GM19452 (cell line): ENCODE measurements at regions not wholly inside any gene's neighbourhood (a gene's known extent, or its start where the extent isn't known, plus 50 kb on each side); places are given as distances from the start of the nearest gene placed in this dataset.
"Not testable (repeated sequence)": the region's sequence is repeated elsewhere in the genome, so short reads cannot be mapped to it uniquely, and the experiment has no call there.

Experiments used
- ATAC-seq: cut with Tn5 transposase; IDR thresholded peaks from one replicate; pipeline ENCODE4 v1.9.1; 2021; ENCODE audit not compliant: unreplicated experiment

GRCh38 chr9:96157675-96158074, 144.3 kb downstream of the HSD17B3 start:
- ATAC-seq: no peak

GRCh38 chr9:96156171-96156974, 145.6 kb downstream of the HSD17B3 start:
- no peak for ATAC-seq

- ATAC-seq: no peak
Observed at GRCh38 chr9:96154081-96154480, 147.9 kb downstream of the HSD17B3 start.

GRCh38 chr9:96152550-96152949, 149.4 kb downstream of the HSD17B3 start:
- ATAC-seq: no peak

DNA sequence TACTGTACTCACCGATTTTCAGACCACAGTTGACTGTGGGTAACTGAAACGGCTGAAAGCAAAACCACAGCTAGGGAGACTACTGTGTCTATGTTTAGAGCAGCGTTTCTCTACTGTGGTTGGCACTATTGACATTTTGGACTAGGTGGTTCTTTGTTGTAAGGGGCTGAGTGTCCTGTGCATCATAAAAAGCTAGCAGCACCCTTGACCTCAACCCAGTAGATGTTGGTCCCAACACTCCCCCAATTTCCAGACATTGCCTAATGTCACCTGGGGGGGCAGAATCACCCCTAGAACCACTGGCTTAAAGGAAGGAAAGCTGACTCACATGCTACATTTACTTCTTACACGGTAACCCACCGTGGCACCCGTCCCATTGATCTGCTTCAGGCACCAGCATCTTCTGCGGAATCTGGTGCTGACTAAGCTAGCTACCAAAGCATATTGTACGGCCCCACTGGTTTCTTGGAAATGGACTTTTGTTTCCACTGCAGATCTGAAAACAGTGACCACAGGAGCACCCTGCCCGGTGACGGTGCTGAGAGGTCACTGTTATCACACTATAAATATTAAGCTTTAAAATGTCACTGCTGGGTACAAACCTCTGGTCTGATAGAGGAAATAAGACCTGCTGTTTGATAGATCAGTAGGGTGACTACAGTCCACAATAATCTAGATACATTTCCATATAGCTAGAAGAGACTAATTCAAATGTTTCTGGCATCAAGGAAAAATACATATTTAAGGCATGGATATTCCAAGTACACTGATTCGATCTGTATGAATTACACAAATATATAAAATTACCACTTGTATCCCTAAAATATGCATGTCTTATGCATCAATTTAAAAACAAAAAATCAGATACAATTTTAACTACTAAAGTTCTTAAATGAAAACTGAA, 151.4 kb downstream of the HSD17B3 start:
- ATAC-seq: peak; percentile 92

- ATAC-seq: peak; percentile 55
Observed at GRCh38 chr9:96149533-96150280, 152.3 kb downstream of the HSD17B3 start.

DNA sequence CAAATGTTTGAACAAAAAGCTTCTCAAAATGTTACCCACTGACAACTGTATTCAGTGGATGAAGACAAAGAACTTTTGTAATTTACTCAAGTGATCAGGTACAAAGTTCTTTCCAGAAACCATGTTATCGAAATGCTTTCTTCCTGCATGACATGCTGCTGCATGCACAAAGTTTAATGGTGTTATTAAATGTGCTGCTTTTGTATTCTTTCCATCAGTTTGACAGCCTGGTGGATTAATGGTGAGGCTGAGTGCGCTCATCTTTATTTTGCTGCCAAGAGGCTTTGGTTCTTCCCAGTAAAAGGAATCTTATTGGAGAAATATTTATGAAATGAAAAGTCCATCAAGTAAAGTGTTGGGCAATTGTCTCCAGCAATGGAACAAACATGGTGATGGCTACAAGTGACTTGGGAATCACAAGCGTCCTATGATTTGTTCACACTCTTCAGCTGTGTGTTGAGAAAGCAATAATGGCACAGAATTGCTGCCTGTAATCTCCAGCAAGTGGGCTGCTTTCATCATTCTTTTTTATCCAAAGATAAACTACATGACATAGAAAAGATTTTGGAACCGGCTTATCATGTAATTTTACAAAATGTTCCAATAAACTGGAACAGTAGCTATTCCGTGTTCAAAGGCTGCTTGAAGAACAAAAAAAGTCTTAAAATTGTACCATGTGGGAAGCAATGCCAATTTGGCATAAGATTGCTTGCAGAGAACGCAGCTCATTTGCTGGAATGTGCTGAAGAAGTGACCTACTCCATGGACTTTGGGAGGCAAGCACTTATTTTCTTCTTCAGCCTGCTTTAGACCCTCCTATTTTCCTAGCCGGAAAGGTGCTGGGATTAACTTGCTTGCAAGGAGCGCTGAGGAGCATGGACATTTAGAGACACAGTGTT, 153.1 kb downstream of the HSD17B3 start:
- ATAC-seq: no peak

GRCh38 chr9:96147029-96147428, 154.9 kb downstream of the HSD17B3 start:
- not testable (repeated sequence) for ATAC-seq

- no peak for ATAC-seq
Observed at GRCh38 chr9:96141666-96142065, 160.3 kb downstream of the HSD17B3 start.

DNA sequence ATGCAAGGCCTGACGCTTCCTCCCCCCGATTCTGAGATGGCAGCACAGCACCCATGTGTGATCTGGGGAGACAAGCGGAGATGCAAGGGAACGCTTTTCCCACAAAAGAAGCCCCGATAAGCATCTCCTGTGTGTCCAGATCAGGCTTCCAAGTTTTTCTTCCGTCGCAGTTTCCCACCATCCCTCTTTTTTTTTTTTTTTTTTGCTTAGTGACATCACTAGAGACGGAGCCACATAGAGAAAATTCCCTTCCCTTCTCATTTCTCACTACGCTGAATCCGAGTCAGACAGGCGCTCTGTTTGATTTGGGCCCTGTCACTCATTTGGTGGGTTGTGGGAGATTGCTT, 160.9 kb downstream of the HSD17B3 start:
- ATAC-seq: no peak

DNA sequence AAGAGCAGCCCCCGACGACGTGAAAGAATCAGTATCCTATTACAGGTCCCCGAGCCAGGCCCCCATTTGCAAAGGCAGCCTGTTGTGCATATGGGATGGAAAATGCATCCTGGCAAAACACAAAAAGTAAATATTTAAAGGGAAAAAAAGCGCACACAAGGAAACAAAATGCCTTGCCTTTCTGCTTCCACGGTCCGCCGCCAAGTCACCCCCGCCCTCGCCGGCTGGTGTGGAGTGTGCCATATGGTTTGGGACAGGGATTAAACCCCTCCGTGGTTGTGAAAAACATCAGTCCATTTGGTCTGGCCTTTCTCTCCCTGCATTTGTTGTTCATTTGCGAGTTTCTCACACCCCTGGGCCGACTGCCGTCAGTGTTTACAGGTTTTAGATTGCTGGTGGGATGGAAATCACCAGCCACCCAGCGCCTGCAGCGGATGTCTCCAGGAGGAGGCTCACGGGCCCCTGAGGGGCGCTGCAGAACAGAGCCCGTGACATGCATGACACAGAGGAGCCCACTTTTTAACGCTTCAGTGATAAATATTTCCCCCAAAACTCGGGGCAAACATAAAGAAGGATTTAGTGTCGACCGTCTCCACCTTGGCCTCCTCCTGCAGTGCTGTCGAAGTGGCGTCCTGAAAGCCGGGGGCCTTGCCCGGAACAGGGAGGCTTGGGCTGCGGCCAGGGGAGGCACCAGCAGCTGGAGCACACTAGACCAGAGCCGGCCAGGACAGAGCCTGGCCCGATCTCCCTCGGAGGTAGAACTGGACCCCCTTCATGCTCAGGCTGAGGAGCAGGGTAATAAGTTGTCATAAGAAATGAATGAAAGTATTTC, 161.5 kb downstream of the HSD17B3 start:
- ATAC-seq: no peak

DNA sequence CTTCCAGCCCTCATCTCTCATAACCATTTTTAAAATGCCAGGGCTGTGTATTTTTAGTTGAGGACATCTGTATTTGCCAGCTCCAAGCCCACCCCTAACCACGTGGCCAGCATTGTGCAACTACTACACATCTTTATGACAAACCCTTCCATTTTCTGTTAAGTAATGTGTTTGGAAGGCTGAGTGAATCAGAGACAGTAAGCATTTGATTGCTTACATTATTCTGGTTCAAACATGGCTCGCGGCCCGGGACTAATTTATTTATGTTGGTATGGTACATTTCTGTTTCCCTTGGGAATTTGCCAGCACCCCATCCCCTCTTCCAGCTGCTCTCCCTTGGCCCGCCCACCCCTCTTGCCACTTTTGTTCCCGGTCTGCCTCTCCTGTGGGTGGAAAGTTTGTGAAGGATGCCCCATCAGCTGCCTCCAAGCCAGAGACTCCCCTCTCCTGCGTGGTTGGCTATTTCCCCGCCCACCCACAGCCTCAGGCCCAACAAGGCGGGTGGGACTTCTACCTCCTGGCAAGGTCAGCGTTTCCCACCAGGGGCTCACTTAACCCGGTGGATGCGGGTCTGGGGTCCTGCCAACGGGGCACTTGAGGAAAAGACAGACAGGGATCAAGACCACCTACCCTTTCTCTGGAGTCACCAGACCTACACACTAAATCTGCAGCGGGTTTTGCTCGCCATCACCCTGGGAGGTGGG, 162.2 kb downstream of the HSD17B3 start:
- no peak for ATAC-seq

GRCh38 chr9:96138616-96139015, 163.4 kb downstream of the HSD17B3 start:
- ATAC-seq: no peak

DNA sequence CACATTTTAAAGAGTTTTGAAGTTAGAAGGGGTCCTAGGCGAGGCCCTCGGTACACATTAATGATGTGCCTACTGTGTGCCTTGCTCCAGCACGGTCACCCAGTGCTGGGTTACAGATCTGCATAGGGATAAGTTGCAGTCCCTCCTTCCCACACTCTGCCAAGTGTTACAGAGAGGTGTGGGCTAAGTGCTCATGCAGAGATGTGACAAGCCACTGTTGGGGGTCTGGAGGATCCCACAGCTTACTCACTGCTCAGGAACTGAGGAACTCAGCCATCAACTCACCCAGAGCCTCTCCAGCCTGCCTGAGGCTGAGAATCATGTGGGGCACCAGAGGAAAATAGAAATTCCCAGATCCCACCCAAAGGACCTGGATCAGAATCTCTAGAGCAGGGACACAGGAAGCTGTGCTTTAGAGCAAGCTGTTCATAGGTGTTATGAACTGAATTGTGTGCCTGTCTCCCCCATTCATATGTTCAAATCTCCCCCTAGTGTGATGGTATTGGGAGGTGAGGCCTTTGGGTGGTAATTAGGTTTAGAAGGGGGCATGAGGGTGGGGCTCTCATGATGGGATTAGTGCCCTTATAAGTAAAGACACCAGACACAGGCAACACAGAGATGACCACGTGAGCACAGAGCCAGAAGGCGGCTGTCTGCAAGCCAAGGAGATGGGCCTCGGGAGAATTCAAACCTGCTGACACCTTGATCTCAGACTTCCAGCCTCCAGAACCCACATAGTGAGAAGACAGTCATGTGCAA, 164.1 kb downstream of the HSD17B3 start:
- peak; percentile 37 for ATAC-seq

DNA sequence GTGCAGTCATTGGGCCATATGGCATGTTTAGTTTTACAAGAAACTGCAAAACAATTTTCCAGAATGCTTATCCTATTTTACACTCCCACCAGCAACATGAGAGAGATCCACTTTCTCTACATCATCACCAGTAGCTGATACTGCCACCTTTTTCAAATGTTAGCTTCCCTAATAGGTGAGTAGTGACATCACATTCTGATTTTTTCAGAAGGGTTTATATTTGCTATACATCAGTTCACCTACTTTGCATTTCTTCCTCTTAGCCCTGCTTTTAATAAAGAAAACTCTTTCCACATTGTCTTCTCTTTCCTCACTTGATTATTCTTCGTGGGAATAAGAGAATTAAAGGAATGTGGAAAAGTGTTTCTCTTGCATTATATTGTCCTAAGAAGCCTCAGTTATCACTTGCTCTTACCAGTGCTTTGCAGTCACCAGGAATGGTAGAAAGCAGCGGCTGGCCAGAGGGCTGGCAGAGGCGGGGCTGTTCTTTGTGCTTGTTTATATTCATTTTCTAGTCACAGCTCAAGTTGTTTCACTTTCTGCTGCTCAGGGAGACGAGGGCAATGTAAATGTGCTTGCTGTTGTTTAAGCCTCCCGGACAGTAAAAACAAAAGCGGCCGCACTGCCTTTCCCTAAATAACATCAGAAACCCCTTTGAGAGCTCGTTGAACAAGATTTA, 164.8 kb downstream of the HSD17B3 start:
- ATAC-seq: peak; percentile 95

DNA sequence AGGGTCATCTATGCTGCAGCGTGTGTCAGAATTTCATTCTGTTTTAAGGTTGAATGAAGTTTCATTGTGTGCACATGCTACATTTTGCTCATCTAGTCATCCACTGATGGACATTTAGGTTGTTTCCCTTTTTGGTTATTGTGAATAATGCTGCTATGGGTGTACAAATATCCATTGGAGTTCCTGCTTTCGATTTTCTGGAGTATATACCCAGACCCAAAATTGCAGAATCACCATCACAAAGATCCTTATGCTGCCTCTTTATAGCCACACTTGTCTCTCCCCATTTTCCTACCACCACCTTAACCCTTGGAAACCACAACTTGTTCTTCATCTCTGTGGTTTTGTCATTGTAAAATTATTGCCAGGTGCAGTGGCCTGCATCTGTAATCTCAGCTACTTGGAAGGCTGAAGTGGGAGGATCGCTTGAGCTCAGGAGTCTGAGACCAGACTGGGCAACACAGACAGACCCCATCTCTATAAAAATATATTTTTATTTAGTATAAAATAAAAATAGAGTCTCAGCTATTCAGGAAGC, 166.2 kb downstream of the HSD17B3 start:
- no peak for ATAC-seq

DNA sequence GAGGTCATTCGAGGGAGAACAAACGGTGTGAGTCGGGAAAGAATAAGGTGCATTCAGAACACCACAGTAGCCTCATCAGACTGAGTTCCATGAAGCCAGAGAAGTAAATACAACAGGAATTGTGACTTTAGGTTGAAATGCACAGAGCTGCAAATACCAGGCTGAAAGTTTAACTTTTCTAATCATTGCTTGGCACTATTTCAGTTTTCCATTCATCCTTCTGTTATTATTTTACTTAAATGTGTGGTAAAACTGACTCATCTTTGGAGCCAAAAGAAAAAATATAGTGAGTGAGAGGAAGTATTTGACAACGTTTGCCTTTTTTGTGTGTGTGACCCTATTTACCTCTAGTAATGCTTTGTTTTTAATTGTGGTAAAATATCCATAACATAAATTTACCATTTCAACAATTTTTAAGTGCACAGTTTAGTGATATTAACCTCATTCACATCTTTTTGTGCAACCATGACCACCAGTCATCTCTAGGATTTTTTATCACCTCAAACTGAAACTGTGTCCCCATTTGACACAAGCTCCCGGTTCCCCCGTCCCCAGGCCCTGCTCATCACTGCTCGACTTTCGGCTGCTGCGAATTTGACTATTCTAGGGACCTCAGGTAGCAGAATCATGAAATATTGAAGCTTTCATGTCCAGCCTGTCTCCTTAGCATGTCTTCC, 166.8 kb downstream of the HSD17B3 start:
- no peak for ATAC-seq
